Activated CD4-positive, alpha-beta memory T cell treated with anti-CD3 and anti-CD28 coated beads for 36 hours (primary cell): ENCODE measurements at regions not wholly inside any gene's neighbourhood (a gene's known extent, or its start where the extent isn't known, plus 50 kb on each side); places are given as distances from the start of the nearest gene placed in this dataset.

Experiments used
- CTCF ChIA-PET: fragments of 350-600 bp; sonication (Branson Sonifier 250); formaldehyde crosslinking; loops from one replicate; lab custom pipeline; 2021; ENCODE audit warnings: antibody characterized with exemption, inconsistent platforms; lab: Charles Lee
- POLR2A ChIA-PET: fragments of 350-600 bp; sonication (Branson Sonifier 250); formaldehyde crosslinking; loops from one replicate; lab custom pipeline; 2021; ENCODE audit warnings: antibody characterized with exemption; lab: Charles Lee
- DNase-seq: peaks from one replicate; pipeline ENCODE4 v3.0.0-alpha.2; 2020
- H3K27ac Mint-ChIP-seq: one replicate; pipeline ENCODE4 v1.8.0; 2021; ENCODE audit warnings: mixed read lengths
- H3K27me3 Mint-ChIP-seq: one replicate; pipeline ENCODE4 v1.8.0; 2021; ENCODE audit warnings: mixed read lengths
- H3K36me3 Mint-ChIP-seq: one replicate; pipeline ENCODE4 v1.8.0; 2021; ENCODE audit warnings: mixed read lengths
- H3K4me1 Mint-ChIP-seq: one replicate; pipeline ENCODE4 v1.8.0; 2021; ENCODE audit warnings: low read depth, mixed read lengths
- H3K4me3 Mint-ChIP-seq: one replicate; pipeline ENCODE4 v1.8.0; 2021; ENCODE audit warnings: mild to moderate bottlenecking, mixed read lengths
- H3K9me3 Mint-ChIP-seq: one replicate; pipeline ENCODE4 v1.8.0; 2021; ENCODE audit warnings: mixed read lengths
- intact Hi-C: fragments of 100-400 bp; cut with micrococcal nuclease; formaldehyde crosslinking; loops from one replicate; pipeline ENCODE4 v1.15.1; 2023

GRCh38 chr3:76942101-76942500 lies 97.8 kb upstream of the ROBO2 start:
- CTCF ChIA-PET, result no interaction called here
- Mint-ChIP-seq H3K4me1 (no peaks in the 10 kb centered on the region), H3K27ac (no peak overlapping the region), H3K27me3 (no peaks in the 10 kb centered on the region), H3K4me3 (no peak overlapping the region), H3K9me3 (peaks cover 15% of the 10 kb centered on the region), H3K36me3 (no peaks in the 10 kb centered on the region)
- POLR2A ChIA-PET, result no interaction called here
- DNase-seq, result no peak
- intact Hi-C loops, result no loop called here

GRCh38 chr3:76943058-76943457 lies 96.8 kb upstream of the ROBO2 start:
- Mint-ChIP-seq H3K4me3 (no peak overlapping the region), H3K36me3 (no peaks in the 10 kb centered on the region), H3K27me3 (no peaks in the 10 kb centered on the region), H3K4me1 (no peaks in the 10 kb centered on the region), H3K27ac (no peak overlapping the region), H3K9me3 (peaks cover 15% of the 10 kb centered on the region)
- POLR2A ChIA-PET, result no interaction called here
- no peak for DNase-seq
- intact Hi-C loops, result no loop called here
- CTCF ChIA-PET, result no interaction called here

- ChIA-PET POLR2A (no interaction called here), CTCF (no interaction called here)
- Mint-ChIP-seq H3K36me3 (no peaks in the 10 kb centered on the region), H3K9me3 (peaks cover 15% of the 10 kb centered on the region), H3K27me3 (no peaks in the 10 kb centered on the region), H3K4me1 (no peaks in the 10 kb centered on the region), H3K4me3 (no peak overlapping the region), H3K27ac (no peak overlapping the region)
- no peak for DNase-seq
- intact Hi-C loops, result no loop called here
These were observed 96.2 kb upstream of the ROBO2 start for GRCh38 chr3:76943671-76944070.

GRCh38 chr3:76949033-76949432 lies 90.9 kb upstream of the ROBO2 start:
- no peak for DNase-seq
- Mint-ChIP-seq H3K36me3 (no peaks in the 10 kb centered on the region), H3K9me3 (peaks cover 12% of the 10 kb centered on the region), H3K27ac (no peak overlapping the region), H3K4me3 (no peak overlapping the region), H3K4me1 (no peaks in the 10 kb centered on the region), H3K27me3 (no peaks in the 10 kb centered on the region)
- POLR2A ChIA-PET, result no interaction called here
- intact Hi-C loops, result no loop called here
- CTCF ChIA-PET, result no interaction called here

GRCh38 chr3:76949462-76949861 lies 90.4 kb upstream of the ROBO2 start:
- no peaks in the 10 kb centered on the region for H3K36me3 Mint-ChIP-seq
- H3K27ac Mint-ChIP-seq, result no peak overlapping the region
- no peak for DNase-seq
- ChIA-PET POLR2A (no interaction called here), CTCF (no interaction called here)
- intact Hi-C loops, result no loop called here
- no peak overlapping the region for H3K4me3 Mint-ChIP-seq
- H3K4me1 Mint-ChIP-seq, result no peaks in the 10 kb centered on the region
- H3K9me3 Mint-ChIP-seq, result peaks cover 12% of the 10 kb centered on the region
- H3K27me3 Mint-ChIP-seq, result no peaks in the 10 kb centered on the region

GRCh38 chr3:76950590-76950989 lies 89.3 kb upstream of the ROBO2 start:
- CTCF ChIA-PET, result no interaction called here
- DNase-seq, result no peak
- no peak overlapping the region for H3K27ac Mint-ChIP-seq
- H3K4me1 Mint-ChIP-seq, result no peaks in the 10 kb centered on the region
- H3K27me3 Mint-ChIP-seq, result no peaks in the 10 kb centered on the region
- H3K4me3 Mint-ChIP-seq, result no peak overlapping the region
- peaks cover 9% of the 10 kb centered on the region for H3K9me3 Mint-ChIP-seq
- intact Hi-C loops, result no loop called here
- no peaks in the 10 kb centered on the region for H3K36me3 Mint-ChIP-seq
- POLR2A ChIA-PET, result no interaction called here

- no peaks in the 10 kb centered on the region for H3K27me3 Mint-ChIP-seq
- H3K36me3 Mint-ChIP-seq, result no peaks in the 10 kb centered on the region
- no peak overlapping the region for H3K4me3 Mint-ChIP-seq
- H3K27ac Mint-ChIP-seq, result no peak overlapping the region
- ChIA-PET CTCF (no interaction called here), POLR2A (no interaction called here)
- intact Hi-C loops, result no loop called here
- no peaks in the 10 kb centered on the region for H3K4me1 Mint-ChIP-seq
- DNase-seq, result no peak
- H3K9me3 Mint-ChIP-seq, result peaks cover 14% of the 10 kb centered on the region
These were observed 85.5 kb upstream of the ROBO2 start for GRCh38 chr3:76954412-76954811.

- DNase-seq, result no peak
- intact Hi-C loops, result no loop called here
- Mint-ChIP-seq H3K27ac (no peak overlapping the region), H3K9me3 (peaks cover 8% of the 10 kb centered on the region), H3K27me3 (no peaks in the 10 kb centered on the region), H3K4me1 (no peaks in the 10 kb centered on the region), H3K4me3 (no peak overlapping the region), H3K36me3 (no peaks in the 10 kb centered on the region)
- CTCF ChIA-PET, result no interaction called here
- POLR2A ChIA-PET, result no interaction called here
These were observed 81.6 kb upstream of the ROBO2 start for GRCh38 chr3:76958274-76958673.

GRCh38 chr3:76958861-76959260 lies 81.0 kb upstream of the ROBO2 start:
- H3K36me3 Mint-ChIP-seq, result no peaks in the 10 kb centered on the region
- no peaks in the 10 kb centered on the region for H3K27me3 Mint-ChIP-seq
- DNase-seq, result no peak
- peaks cover 8% of the 10 kb centered on the region for H3K9me3 Mint-ChIP-seq
- H3K4me3 Mint-ChIP-seq, result no peak overlapping the region
- intact Hi-C loops, result no loop called here
- no peaks in the 10 kb centered on the region for H3K4me1 Mint-ChIP-seq
- POLR2A ChIA-PET, result no interaction called here
- CTCF ChIA-PET, result no interaction called here
- no peak overlapping the region for H3K27ac Mint-ChIP-seq

GRCh38 chr3:76961284-76961683 lies 78.6 kb upstream of the ROBO2 start:
- no peaks in the 10 kb centered on the region for H3K36me3 Mint-ChIP-seq
- no peaks in the 10 kb centered on the region for H3K27me3 Mint-ChIP-seq
- H3K4me1 Mint-ChIP-seq, result no peaks in the 10 kb centered on the region
- intact Hi-C loops, result no loop called here
- no peak overlapping the region for H3K4me3 Mint-ChIP-seq
- no peak overlapping the region for H3K27ac Mint-ChIP-seq
- peaks cover 19% of the 10 kb centered on the region for H3K9me3 Mint-ChIP-seq
- ChIA-PET POLR2A (no interaction called here), CTCF (no interaction called here)
- DNase-seq, result no peak

- no peak overlapping the region for H3K27ac Mint-ChIP-seq
- intact Hi-C loops, result no loop called here
- no peaks in the 10 kb centered on the region for H3K4me1 Mint-ChIP-seq
- H3K4me3 Mint-ChIP-seq, result no peak overlapping the region
- POLR2A ChIA-PET, result no interaction called here
- H3K27me3 Mint-ChIP-seq, result no peaks in the 10 kb centered on the region
- H3K9me3 Mint-ChIP-seq, result peaks cover 25% of the 10 kb centered on the region
- DNase-seq, result no peak
- CTCF ChIA-PET, result no interaction called here
- H3K36me3 Mint-ChIP-seq, result no peaks in the 10 kb centered on the region
These were observed 74.7 kb upstream of the ROBO2 start for GRCh38 chr3:76965122-76965725.

- Mint-ChIP-seq H3K36me3 (no peaks in the 10 kb centered on the region), H3K4me1 (no peaks in the 10 kb centered on the region), H3K4me3 (no peak overlapping the region), H3K27me3 (no peaks in the 10 kb centered on the region), H3K9me3 (peaks cover 22% of the 10 kb centered on the region), H3K27ac (no peak overlapping the region)
- no peak for DNase-seq
- intact Hi-C loops, result no loop called here
- ChIA-PET POLR2A (no interaction called here), CTCF (no interaction called here)
These were observed 70.4 kb upstream of the ROBO2 start for GRCh38 chr3:76969471-76969870.

- peaks cover 16% of the 10 kb centered on the region for H3K9me3 Mint-ChIP-seq
- H3K4me1 Mint-ChIP-seq, result no peaks in the 10 kb centered on the region
- no peak overlapping the region for H3K27ac Mint-ChIP-seq
- ChIA-PET CTCF (no interaction called here), POLR2A (no interaction called here)
- no peak for DNase-seq
- intact Hi-C loops, result no loop called here
- no peaks in the 10 kb centered on the region for H3K36me3 Mint-ChIP-seq
- no peak overlapping the region for H3K4me3 Mint-ChIP-seq
- H3K27me3 Mint-ChIP-seq, result no peaks in the 10 kb centered on the region
These were observed 69.8 kb upstream of the ROBO2 start for GRCh38 chr3:76969996-76970615.
